ENCODE measurements at regions not wholly inside any gene's neighbourhood (a gene's known extent, or its start where the extent isn't known, plus 50 kb on each side); places are given as distances from the start of the nearest gene placed in this dataset.

GRCh38 chr15:66631616-66632263 lies 65.9 kb upstream of the LCTL start:
- no peak for TF ChIP-seq POLR2AphosphoS5 (IDR thresholded peaks at IDR 0.05; ENCODE audit: low read depth, low read length)
- TF ChIP-seq TAF1 (IDR thresholded peaks at IDR 0.05; ENCODE audit: borderline replicate concordance, insufficient read depth, low read length) = no peak
- TF ChIP-seq SIN3A (IDR thresholded peaks at IDR 0.05; ENCODE audit: borderline replicate concordance, insufficient read depth, low read length) = no peak
- TF ChIP-seq, protein P1, sequence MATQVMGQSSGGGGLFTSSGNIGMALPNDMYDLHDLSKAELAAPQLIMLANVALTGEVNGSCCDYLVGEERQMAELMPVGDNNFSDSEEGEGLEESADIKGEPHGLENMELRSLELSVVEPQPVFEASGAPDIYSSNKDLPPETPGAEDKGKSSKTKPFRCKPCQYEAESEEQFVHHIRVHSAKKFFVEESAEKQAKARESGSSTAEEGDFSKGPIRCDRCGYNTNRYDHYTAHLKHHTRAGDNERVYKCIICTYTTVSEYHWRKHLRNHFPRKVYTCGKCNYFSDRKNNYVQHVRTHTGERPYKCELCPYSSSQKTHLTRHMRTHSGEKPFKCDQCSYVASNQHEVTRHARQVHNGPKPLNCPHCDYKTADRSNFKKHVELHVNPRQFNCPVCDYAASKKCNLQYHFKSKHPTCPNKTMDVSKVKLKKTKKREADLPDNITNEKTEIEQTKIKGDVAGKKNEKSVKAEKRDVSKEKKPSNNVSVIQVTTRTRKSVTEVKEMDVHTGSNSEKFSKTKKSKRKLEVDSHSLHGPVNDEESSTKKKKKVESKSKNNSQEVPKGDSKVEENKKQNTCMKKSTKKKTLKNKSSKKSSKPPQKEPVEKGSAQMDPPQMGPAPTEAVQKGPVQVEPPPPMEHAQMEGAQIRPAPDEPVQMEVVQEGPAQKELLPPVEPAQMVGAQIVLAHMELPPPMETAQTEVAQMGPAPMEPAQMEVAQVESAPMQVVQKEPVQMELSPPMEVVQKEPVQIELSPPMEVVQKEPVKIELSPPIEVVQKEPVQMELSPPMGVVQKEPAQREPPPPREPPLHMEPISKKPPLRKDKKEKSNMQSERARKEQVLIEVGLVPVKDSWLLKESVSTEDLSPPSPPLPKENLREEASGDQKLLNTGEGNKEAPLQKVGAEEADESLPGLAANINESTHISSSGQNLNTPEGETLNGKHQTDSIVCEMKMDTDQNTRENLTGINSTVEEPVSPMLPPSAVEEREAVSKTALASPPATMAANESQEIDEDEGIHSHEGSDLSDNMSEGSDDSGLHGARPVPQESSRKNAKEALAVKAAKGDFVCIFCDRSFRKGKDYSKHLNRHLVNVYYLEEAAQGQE (IDR thresholded peaks at IDR 0.05; ENCODE audit: insufficient read depth in 1 of 2, low read depth in 2 of 2, low read length in 2 of 2) = no peak
- no peak for TF ChIP-seq FOXP2 (optimal IDR thresholded peaks at IDR 0.05; ENCODE audit: borderline replicate concordance, extremely low read depth, extremely low read length, insufficient read depth)
